Glomerular visceral epithelial cell (primary cell): ENCODE measurements at regions not wholly inside any gene's neighbourhood (a gene's known extent, or its start where the extent isn't known, plus 50 kb on each side); places are given as distances from the start of the nearest gene placed in this dataset.

Experiments
- DNase-seq: peaks from one replicate; pipeline ENCODE4 v3.0.0-alpha.2; 2016; ENCODE audit errors: extremely low spot score

DNA sequence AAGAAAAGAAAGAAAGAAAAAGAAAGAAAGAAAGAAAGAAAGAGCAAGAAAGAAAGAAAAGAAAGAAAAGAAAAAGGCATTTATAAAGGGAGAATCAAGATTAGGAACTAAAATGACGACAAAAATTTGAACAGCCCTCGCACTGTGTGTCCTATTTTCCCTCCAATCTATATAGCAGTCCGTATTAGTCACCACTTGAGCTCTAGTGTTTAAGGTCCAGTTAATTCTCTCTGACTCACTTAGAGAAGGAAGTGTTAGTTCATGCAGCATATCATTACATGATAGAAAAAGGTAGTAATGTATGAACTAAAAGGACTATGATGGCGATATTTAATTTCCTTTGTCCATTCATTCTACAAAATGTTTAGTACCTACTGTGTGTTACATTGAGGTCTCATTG is 122.7 kb downstream of the CBLL2 start:
- peak; percentile 1 for DNase-seq

- no peak for DNase-seq
These were observed 123.7 kb downstream of the CBLL2 start for GRCh38 chrX:22396408-22396807.

- no peak for DNase-seq
These were observed 124.9 kb downstream of the CBLL2 start for GRCh38 chrX:22397566-22397965.

- no peak for DNase-seq
These were observed 126.9 kb downstream of the CBLL2 start for GRCh38 chrX:22399437-22400192.

DNA sequence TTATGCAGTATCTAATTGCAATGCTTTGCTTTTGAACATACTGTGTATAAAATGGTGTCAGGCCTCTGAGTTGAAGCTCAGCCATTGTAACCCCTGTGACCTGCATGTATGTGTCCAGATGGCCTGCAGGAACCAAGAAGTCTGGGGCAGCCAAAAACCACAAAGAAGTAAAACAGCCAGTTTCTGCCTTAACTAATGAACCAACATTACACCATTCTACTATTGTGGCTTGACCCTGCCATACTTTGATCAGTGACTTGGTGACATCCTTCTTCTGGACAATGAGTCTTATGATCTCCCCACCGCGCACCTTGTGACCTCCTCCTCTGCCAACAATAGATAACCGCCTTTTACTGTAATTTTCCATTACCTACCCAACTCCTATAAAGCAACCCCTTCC is 131.6 kb downstream of the CBLL2 start:
- DNase-seq = no peak

- no peak for DNase-seq
These were observed 133.6 kb downstream of the CBLL2 start for GRCh38 chrX:22406201-22406737.

GRCh38 chrX:22409418-22409817 is 136.7 kb downstream of the CBLL2 start:
- DNase-seq = no peak

DNA sequence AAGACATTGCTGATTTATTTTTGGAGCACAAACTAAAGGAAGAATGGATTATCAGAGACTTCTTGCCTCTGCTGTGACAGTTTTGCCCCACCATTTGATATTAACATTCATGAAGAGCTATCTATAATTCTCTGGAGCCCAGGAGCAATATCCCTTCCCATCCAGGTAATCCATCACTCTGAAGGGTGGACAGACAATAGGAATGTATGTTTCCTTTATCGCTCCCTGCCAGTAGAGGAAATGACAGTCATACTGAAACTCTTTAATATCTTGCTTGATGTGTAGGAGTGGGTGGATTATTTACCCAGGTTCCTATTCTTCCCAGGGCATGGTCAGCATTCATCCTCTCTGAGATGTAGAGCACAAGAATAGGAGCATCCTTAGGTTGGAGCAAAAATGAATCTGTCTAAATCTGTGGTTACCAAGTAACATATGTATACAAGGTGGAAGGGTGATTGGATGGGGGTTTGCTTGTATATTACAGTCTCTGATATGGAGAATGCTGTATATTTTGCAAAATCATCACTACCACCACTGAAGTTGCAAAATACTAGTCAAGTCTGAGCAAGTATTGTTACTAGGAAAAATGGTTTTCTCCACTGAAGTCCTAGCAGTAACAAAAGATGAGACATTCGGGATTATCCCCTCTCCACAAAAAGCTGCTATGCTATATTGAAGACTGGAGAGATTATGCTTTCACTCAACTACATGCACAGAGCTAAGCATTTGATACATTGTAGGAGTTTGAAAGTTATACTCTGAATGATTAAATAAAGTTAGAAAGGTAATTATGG is 151.6 kb downstream of the CBLL2 start:
- no peak for DNase-seq

GRCh38 chrX:22424919-22425318 is 152.2 kb downstream of the CBLL2 start:
- no peak for DNase-seq

DNA sequence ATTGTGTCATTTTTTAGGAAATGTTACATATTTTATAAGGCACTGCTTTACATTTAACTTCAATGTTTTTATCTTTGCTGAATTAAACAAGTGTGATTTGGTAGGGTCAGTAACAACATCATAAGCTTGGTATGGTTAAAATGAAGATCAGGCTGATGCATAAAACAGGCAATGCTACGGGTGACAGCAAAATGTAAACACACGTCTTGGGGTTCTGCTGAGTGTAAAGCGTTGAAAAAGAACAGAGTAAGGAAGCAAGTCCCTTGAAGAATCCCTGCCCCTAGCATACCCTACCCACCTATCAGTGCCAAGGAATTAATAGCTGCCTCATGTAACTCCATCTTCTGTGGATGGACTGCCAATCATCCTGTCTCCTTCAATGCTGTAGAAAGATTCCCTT is 157.0 kb downstream of the CBLL2 start:
- DNase-seq = no peak

- no peak for DNase-seq
These were observed 158.0 kb downstream of the CBLL2 start for GRCh38 chrX:22430701-22431100.

- DNase-seq = no peak
These were observed 160.8 kb downstream of the CBLL2 start for GRCh38 chrX:22433292-22434070.

GRCh38 chrX:22445880-22446279 is 173.2 kb downstream of the CBLL2 start:
- no peak for DNase-seq

DNA sequence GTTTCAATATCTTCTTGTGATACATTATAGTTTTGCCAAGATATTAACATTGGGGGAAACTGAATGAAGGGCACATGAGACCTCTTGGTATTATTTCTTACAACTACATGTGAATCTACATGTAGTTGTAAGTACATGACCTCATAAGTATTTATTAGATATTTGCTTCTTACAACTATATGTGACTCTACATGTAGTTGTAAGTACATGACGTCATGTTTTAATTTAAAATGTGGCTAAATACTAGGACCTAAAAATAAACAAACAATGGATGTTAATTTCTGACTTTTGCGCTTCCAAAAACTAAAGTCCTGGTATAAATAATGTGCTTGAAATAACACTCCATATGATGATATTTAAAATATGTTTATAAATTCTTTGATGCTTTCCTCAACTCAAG is 190.2 kb downstream of the CBLL2 start:
- no peak for DNase-seq

DNA sequence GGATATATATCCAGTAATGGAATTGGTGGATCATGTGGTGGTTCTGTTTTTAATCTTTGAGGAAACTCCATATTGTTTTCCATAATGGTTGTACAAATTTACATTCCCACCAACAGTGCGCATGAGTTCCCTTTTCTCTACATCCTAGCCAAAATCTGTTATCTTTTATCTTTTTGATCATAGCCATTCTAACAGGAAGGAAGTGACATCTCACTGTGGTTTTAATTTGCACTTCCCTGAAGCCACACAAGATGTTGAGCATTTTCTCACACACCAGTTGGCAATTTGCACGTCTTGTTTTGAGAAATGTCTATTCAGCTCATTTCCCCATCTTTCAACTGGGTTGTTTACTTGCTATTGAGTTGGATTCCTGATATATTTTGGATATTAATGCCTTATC is 194.9 kb downstream of the CBLL2 start:
- DNase-seq = no peak

- no peak for DNase-seq
These were observed 208.7 kb downstream of the CBLL2 start for GRCh38 chrX:22481436-22481835.

GRCh38 chrX:22486296-22486695 is 213.6 kb downstream of the CBLL2 start:
- DNase-seq = peak; percentile 41

GRCh38 chrX:22516893-22517292 is 244.2 kb downstream of the CBLL2 start:
- DNase-seq = no peak

DNA sequence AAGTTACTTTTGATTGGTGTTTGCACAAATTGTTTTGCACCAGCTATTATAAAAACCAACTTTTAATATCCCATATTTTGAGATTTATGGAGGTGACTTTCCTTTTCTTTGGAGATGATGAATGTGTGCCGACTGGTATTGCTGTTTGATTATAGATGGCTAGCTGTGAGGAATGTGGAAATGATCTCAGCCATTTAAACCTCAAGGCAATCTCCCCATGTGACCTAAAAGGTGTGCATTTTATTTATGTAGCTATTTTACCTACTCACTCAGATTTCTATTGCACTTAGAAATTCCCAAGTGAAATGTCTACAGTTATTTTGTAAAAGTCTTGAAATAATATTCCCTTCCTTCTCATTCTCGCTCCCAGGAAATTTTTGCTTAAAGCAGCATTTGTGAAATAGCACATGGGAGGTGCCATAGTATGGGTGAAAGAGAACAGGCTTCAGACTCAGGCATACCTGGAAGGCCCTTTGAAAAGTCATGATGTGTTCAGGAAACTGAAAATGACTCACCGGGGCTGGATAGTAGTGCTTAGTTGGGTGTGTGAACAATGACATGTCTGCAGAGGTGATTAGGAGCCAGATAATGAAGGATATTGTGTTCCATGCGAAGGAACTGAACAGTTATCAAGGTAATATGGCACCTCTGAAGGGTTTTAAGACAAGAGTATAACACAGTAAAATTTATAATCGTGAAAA is 247.6 kb downstream of the CBLL2 start:
- peak; percentile 6 for DNase-seq

DNA sequence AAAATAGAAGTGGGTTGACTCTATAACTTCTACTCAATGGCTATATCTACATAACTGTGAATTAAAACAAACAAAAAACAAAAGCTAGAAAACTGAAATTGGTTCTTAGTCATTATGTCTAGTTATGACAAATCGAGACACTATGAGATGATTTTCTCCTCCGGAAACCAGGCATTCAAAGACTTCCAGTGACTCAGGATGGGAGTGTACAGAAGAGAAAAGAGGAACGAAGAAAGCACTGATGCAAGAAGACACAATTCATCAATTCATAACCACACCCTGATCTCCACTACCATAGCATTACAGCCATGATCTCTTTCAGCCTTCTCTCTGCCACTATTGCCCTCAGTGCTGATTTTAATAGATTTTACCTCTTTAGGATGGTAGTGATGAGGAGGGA is 253.6 kb downstream of the CBLL2 start:
- peak; percentile 53 for DNase-seq

- no peak for DNase-seq
These were observed 254.6 kb downstream of the CBLL2 start for GRCh38 chrX:22527302-22527701.

DNA sequence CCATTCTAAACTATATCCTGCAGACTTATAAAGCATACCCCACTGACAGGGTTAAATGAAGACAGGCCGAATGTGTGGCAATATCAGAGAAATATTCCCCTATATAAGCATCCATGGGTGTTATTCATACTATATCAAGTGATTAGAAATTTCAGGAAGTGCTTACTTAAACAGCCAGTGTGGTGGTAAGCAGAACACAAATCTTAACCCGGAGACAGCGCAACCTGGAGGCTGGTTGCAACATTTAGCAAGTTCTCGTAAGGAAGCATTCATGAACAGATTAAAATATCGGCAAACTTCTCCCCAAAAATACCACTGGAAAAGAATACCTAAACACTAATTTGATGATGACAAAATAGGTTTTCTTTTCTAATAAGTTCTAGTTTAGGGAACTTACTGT is 261.2 kb downstream of the CBLL2 start:
- no peak for DNase-seq
